ENCODE measurements at regions not wholly inside any gene's neighbourhood (a gene's known extent, or its start where the extent isn't known, plus 50 kb on each side); places are given as distances from the start of the nearest gene placed in this dataset.
A peak's percentile ranks its signal among the peaks of the same experiment; 100 is the strongest.

DNA sequence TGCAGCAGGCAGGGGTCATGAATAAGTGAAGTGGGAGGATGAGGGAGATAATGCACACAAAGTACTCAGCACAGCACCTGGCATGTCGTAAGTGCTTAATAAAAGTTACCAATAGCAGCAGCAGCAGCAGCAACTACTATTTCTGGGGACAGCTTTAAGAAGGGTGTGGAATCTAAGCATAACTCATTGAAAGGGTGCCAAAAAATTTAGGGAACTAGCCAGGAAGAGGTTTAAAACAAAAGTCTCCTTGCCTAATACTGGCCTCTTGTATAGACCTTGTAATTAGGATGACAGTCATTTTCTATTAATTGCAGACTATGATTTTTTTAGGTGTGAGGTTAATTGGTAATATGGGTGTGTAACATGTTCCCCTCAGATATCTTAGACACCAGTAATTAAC lies 179.9 kb downstream of the PTPN11 start:
- no peak for DNase-seq (ENCODE audit: low spot score)
- ChIA-PET CTCF (no interaction called here), POLR2A (no interaction called here)
- Mint-ChIP-seq H3K27me3 (ENCODE audit: low read depth) (peaks cover 62% of the 10 kb centered on the region), H3K36me3 (peaks cover 6% of the 10 kb centered on the region), H3K4me1 (peaks cover 22% of the 10 kb centered on the region), H3K9me3 (peaks cover 5% of the 10 kb centered on the region), H3K27ac (no peak overlapping the region), H3K4me3 (no peak overlapping the region)
- TF ChIP-seq JUN (CRISPR knock-in tag; IDR thresholded peaks at IDR 0.05) (no peak), NR2C2 (CRISPR knock-in tag; IDR thresholded peaks at IDR 0.05) (no peak)
- TF ChIP-seq, protein P1, sequence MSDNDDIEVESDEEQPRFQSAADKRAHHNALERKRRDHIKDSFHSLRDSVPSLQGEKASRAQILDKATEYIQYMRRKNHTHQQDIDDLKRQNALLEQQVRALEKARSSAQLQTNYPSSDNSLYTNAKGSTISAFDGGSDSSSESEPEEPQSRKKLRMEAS (CRISPR knock-in tag; IDR thresholded peaks at IDR 0.05), result no peak
- ATAC-seq, result no peak

DNA sequence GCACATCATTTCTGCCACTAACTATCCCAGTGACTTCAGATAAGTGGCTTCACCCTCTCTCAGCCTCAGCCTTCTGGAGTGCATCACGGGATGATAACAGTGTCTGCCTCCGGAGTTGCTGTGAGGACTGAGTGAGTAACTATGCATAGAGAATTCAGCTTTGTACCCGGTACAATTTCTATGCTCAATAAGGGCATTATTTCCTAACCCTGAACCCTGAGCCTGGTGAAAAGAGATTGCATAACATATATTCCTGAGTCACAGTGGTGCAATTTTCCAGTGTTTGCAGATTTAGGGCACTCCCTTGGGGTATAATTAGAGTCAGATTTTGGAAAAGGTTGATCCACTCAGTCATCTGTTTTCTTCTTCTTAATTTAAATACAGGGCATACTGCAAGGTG lies 181.1 kb downstream of the PTPN11 start:
- Mint-ChIP-seq H3K36me3 (peaks cover 6% of the 10 kb centered on the region), H3K4me3 (no peak overlapping the region), H3K4me1 (peaks cover 22% of the 10 kb centered on the region), H3K27ac (no peak overlapping the region), H3K27me3 (ENCODE audit: low read depth) (peaks cover 57% of the 10 kb centered on the region), H3K9me3 (peaks cover 5% of the 10 kb centered on the region)
- no peak for DNase-seq (ENCODE audit: low spot score)
- CTCF ChIA-PET, result no interaction called here
- TF ChIP-seq GABPB1 (CRISPR knock-in tag; IDR thresholded peaks at IDR 0.05) (peak; percentile 80), TEAD1 (CRISPR knock-in tag; IDR thresholded peaks at IDR 0.05) (no peak)
- ATAC-seq, result no peak
- POLR2A ChIA-PET, result interaction anchor here (0.6 kb wide), 1 partner anchor 149 kb away, joined by 3 read pairs; no protein-coding TSS in a partner anchor

DNA sequence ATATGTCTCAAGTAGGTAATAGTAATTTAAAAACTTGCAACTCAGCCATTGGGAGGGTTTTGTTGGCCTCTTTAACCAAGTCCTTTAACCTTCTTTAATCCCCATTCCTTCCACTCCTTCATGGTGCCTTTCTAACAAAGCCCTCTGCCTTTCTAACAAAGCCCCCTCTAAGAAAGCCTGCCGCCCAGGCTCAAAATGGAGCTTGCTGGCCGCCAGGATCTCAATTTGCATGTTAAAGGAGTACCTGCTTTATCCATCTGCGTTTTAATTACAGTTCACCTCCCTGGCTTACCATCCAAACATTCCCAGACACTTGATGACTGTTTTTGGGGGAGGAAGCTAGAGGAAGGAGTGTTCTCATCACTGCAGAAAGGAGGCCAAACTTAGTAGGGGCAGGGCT lies 183.4 kb downstream of the PTPN11 start:
- Mint-ChIP-seq H3K27me3 (ENCODE audit: low read depth) (peaks cover 36% of the 10 kb centered on the region), H3K36me3 (peaks cover 6% of the 10 kb centered on the region), H3K4me3 (0 out of 2 replicates have a peak overlapping the region, but pooled peaks have one; percentile 4), H3K27ac (peak overlapping the region; percentile 93), H3K4me1 (peaks cover 30% of the 10 kb centered on the region), H3K9me3 (peaks cover 5% of the 10 kb centered on the region)
- ATAC-seq, result peak; percentile 88
- ChIA-PET POLR2A (interaction anchor here (0.6 to 1.1 kb wide), 4 partner anchors 13 to 175 kb away, joined by 3 to 5 read pairs (median 4); no protein-coding TSS in a partner anchor), CTCF (interaction anchor here (0.6 to 1.3 kb wide), 3 partner anchors 15 to 231 kb away, joined by 4 to 10 read pairs (median 4); no protein-coding TSS in a partner anchor)
- DNase-seq (ENCODE audit: low spot score), result peak; percentile 59
- TF ChIP-seq ZNF416 (CRISPR knock-in tag; IDR thresholded peaks at IDR 0.05) (no peak), TEAD1 (CRISPR knock-in tag; IDR thresholded peaks at IDR 0.05) (peak; percentile 43; the same call in 1 of the 2 replicates)

DNA sequence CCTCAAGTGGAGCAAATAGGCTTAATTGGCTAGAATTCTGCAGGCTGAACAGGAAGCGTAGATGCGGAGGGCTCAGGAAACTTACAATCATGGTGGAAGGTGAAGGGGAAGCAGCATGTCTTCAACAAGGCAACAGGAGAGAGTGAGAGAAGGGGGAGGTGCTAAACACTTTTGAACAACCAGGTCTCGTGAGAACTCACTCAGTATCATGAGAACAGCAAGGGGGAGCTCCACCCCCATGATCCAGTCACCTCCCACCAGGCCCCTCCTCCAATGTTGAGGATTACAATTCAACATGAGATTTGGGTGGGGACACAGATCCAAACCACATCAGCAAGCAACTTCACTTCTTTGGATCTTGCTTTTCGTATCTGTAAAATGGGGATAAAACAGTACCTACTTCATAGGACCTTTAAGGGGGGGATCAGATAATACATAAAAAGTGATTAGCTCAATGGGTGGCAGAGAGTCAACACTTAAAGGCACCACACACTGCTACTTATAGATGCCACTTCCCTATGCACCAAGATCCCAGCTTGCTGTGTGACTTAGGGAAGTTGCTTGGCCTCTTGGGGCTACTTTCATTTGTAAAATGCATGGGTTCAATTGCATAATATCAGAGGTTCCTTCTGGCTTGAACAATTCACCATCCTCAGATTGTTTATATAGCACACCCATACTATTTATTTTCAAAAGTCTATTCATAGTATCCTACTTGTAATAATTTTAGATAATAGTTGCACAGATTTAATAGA lies 184.8 kb upstream of the RPH3A start:
- ATAC-seq (peak; percentile 30; the same call in 1 of the 2 replicates), DNase-seq (ENCODE audit: low spot score) (peak; percentile 43)
- H3K4me1 Mint-ChIP-seq, result peaks cover 31% of the 10 kb centered on the region
- no peaks in the 10 kb centered on the region for H3K36me3 Mint-ChIP-seq
- no peak overlapping the region for H3K4me3 Mint-ChIP-seq
- CTCF ChIA-PET, result interaction anchor here (1.5 kb wide), 1 partner anchor 10 kb away, joined by 6 read pairs; no protein-coding TSS in a partner anchor
- H3K9me3 Mint-ChIP-seq, result no peaks in the 10 kb centered on the region
- TF ChIP-seq ESRRA (CRISPR knock-in tag; IDR thresholded peaks at IDR 0.05; ENCODE audit: borderline replicate concordance), result no peak
- no peak for TF ChIP-seq FOXK1 (CRISPR knock-in tag; IDR thresholded peaks at IDR 0.05)
- no peak for TF ChIP-seq ZNF396 (CRISPR knock-in tag; IDR thresholded peaks at IDR 0.05; ENCODE audit: borderline replicate concordance)
- H3K27me3 Mint-ChIP-seq (ENCODE audit: low read depth), result peaks cover 12% of the 10 kb centered on the region
- POLR2A ChIA-PET, result no interaction called here
- H3K27ac Mint-ChIP-seq, result no peak overlapping the region

DNA sequence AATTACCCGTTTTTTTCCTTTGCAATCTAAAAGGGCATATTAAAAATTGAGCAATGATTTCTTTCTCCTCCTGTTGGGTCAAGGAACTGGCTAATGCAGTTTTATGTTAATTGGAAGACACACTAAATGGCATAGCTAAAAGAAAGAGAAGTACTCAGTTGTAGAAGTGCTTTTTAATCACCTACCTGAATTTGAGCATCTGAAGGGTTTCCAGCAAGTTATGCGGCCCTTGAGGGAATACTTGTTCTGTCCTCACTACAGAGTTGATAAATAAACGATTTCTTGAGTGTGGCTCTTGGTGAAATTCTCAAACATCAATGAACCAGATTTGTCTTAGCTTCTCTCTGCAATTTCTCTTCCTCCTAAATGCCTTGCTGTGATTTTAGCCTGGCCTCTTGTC lies 184.1 kb upstream of the RPH3A start:
- CTCF ChIA-PET, result interaction anchor here (1.5 kb wide), 1 partner anchor 9 kb away, joined by 6 read pairs; no protein-coding TSS in a partner anchor
- Mint-ChIP-seq H3K27ac (no peak overlapping the region), H3K36me3 (no peaks in the 10 kb centered on the region), H3K27me3 (ENCODE audit: low read depth) (peaks cover 12% of the 10 kb centered on the region), H3K4me3 (no peak overlapping the region), H3K4me1 (peaks cover 25% of the 10 kb centered on the region), H3K9me3 (no peaks in the 10 kb centered on the region)
- POLR2A ChIA-PET, result no interaction called here
- DNase-seq (ENCODE audit: low spot score) (no peak), ATAC-seq (no peak)
- TF ChIP-seq, protein P2, sequence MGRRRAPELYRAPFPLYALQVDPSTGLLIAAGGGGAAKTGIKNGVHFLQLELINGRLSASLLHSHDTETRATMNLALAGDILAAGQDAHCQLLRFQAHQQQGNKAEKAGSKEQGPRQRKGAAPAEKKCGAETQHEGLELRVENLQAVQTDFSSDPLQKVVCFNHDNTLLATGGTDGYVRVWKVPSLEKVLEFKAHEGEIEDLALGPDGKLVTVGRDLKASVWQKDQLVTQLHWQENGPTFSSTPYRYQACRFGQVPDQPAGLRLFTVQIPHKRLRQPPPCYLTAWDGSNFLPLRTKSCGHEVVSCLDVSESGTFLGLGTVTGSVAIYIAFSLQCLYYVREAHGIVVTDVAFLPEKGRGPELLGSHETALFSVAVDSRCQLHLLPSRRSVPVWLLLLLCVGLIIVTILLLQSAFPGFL (CRISPR knock-in tag; IDR thresholded peaks at IDR 0.05; ENCODE audit: borderline replicate concordance), result no peak
- TF ChIP-seq CREM (CRISPR knock-in tag; IDR thresholded peaks at IDR 0.05), result no peak
- TF ChIP-seq, protein P3, sequence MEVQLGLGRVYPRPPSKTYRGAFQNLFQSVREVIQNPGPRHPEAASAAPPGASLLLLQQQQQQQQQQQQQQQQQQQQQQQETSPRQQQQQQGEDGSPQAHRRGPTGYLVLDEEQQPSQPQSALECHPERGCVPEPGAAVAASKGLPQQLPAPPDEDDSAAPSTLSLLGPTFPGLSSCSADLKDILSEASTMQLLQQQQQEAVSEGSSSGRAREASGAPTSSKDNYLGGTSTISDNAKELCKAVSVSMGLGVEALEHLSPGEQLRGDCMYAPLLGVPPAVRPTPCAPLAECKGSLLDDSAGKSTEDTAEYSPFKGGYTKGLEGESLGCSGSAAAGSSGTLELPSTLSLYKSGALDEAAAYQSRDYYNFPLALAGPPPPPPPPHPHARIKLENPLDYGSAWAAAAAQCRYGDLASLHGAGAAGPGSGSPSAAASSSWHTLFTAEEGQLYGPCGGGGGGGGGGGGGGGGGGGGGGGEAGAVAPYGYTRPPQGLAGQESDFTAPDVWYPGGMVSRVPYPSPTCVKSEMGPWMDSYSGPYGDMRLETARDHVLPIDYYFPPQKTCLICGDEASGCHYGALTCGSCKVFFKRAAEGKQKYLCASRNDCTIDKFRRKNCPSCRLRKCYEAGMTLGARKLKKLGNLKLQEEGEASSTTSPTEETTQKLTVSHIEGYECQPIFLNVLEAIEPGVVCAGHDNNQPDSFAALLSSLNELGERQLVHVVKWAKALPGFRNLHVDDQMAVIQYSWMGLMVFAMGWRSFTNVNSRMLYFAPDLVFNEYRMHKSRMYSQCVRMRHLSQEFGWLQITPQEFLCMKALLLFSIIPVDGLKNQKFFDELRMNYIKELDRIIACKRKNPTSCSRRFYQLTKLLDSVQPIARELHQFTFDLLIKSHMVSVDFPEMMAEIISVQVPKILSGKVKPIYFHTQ (CRISPR knock-in tag; IDR thresholded peaks at IDR 0.05), result no peak
- TF ChIP-seq, protein P1 (CRISPR knock-in tag; IDR thresholded peaks at IDR 0.05), result no peak
- TF ChIP-seq, protein P4, sequence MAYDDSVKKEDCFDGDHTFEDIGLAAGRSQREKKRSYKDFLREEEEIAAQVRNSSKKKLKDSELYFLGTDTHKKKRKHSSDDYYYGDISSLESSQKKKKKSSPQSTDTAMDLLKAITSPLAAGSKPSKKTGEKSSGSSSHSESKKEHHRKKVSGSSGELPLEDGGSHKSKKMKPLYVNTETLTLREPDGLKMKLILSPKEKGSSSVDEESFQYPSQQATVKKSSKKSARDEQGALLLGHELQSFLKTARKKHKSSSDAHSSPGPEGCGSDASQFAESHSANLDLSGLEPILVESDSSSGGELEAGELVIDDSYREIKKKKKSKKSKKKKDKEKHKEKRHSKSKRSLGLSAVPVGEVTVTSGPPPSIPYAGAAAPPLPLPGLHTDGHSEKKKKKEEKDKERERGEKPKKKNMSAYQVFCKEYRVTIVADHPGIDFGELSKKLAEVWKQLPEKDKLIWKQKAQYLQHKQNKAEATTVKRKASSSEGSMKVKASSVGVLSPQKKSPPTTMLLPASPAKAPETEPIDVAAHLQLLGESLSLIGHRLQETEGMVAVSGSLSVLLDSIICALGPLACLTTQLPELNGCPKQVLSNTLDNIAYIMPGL (CRISPR knock-in tag; IDR thresholded peaks at IDR 0.05), result no peak
- TF ChIP-seq, protein P5, sequence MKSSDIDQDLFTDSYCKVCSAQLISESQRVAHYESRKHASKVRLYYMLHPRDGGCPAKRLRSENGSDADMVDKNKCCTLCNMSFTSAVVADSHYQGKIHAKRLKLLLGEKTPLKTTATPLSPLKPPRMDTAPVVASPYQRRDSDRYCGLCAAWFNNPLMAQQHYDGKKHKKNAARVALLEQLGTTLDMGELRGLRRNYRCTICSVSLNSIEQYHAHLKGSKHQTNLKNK (CRISPR knock-in tag; IDR thresholded peaks at IDR 0.05), result no peak
- TF ChIP-seq, protein P6, sequence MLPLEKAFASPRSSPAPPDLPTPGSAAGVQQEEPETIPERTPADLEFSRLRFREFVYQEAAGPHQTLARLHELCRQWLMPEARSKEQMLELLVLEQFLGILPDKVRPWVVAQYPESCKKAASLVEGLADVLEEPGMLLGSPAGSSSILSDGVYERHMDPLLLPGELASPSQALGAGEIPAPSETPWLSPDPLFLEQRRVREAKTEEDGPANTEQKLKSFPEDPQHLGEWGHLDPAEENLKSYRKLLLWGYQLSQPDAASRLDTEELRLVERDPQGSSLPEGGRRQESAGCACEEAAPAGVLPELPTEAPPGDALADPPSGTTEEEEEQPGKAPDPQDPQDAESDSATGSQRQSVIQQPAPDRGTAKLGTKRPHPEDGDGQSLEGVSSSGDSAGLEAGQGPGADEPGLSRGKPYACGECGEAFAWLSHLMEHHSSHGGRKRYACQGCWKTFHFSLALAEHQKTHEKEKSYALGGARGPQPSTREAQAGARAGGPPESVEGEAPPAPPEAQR (CRISPR knock-in tag; IDR thresholded peaks at IDR 0.05), result no peak
- no peak for TF ChIP-seq ELF4 (CRISPR knock-in tag; IDR thresholded peaks at IDR 0.05; ENCODE audit: low read depth)
